SK-MEL-5 (cell line): ENCODE measurements at regions not wholly inside any gene's neighbourhood (a gene's known extent, or its start where the extent isn't known, plus 50 kb on each side); places are given as distances from the start of the nearest gene placed in this dataset.

Experiments used
- DNase-seq: peaks from one replicate; pipeline ENCODE4 v3.0.0-alpha.2; 2016; ENCODE audit warnings: low read depth, low spot score
- in situ Hi-C: cut with HindIII; loops from 2 replicates; pipeline ENCODE4 v1.10.0; 2016; ENCODE audit warnings: low sequenced_read_pairs, high pct_unique_total_duplicates, low pct_unique_long_range_greater_than_20kb

DNA sequence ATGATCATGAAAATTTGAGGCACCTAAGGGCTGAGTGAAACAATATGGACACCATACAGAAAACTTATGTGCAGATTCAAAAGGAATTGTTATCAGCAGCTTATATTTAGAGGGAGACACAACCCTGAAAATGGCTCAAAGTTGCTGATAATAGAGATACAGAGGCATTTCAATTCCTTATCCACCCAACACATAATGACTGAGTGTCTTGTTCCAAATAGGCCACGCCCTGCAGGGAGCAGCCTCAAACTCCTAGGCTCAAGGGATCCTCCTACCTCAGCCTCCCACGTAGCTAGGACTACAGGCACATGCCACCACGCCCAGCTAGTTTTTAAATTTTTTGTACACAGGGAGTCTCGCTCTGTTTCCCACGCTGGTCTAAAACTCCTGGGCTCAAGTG lies 79.0 kb downstream of the LBH start:
- DNase-seq: no peak
- in situ Hi-C loops: no loop called here

DNA sequence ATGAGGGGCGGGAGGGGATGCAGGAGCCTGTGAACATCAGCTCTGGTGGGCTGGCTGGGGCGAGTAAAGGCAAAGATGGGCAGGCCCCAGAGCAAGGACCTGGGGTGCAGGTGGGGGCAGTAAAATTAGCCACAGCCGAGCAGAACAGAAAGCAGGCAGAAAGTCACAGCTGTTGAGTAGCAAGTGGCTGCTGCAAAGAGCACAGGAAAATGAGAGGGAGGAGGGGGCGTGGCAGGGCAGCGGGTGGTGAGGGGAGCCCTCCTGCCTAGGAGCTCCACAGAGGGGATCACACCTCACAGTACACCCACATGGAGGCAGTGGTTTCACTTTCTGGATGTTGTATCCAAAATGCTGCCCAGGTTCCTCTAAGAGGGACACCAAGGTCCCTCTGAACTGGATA lies 79.6 kb downstream of the LBH start:
- in situ Hi-C loops: no loop called here
- DNase-seq: no peak

DNA sequence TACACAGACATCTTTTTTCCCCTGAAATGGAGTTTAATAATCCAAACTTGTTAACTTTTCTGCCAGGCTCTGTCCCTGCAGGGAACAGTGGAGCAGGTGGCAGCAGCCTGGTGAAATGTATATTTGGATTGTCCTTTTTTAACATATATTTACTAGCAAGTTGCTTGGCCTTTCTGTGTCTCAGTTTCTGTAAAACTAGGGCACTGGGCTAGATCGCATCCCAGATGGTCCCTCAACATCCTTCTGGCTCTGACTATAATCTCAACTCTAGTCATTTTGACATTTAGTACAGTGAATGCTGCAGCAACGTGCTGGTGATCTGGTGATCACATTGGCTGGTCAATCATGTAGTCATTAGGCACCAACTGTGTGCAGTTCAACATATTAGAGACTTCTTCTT lies 80.4 kb downstream of the LBH start:
- in situ Hi-C loops: no loop called here
- no peak for DNase-seq

DNA sequence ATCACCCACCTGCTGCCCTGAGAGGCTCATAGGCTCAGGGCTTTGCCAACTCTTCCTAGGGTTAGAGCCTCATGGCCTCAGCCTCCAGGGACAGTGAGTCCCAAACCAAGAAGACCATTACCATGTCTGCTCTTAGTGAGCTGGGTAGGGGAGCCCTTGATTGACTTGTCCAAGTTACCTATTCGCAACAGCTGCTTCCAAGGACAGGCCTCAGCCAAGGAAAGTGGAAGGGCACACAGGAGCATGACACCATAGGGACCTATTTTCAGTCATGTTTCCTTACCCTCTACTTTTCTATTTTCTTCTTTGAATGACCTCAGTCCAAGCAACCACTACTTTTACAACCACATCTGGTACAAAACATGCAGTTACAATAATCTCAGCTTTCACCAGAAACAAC lies 81.6 kb downstream of the LBH start:
- DNase-seq: no peak
- in situ Hi-C loops: no loop called here

DNA sequence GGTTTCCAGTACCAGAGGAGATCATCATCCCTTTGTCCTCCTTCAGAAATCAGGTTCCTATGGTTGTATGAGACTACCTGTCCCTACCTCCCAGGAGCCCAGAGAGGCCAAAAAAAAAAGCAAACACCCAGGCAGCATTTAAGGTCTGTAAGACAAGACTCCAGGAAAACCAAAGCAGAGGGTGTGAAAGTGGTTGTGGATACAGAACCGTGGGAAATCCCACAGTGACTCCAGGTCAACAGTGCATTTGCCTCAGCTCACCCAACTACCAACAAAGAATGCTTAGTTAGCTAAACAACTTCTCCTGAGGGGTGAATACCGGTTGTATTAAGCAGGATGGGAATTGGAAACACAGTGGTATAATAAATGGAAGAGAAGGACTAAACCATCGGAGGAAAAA lies 83.6 kb downstream of the LBH start:
- in situ Hi-C loops: no loop called here
- DNase-seq: no peak

DNA sequence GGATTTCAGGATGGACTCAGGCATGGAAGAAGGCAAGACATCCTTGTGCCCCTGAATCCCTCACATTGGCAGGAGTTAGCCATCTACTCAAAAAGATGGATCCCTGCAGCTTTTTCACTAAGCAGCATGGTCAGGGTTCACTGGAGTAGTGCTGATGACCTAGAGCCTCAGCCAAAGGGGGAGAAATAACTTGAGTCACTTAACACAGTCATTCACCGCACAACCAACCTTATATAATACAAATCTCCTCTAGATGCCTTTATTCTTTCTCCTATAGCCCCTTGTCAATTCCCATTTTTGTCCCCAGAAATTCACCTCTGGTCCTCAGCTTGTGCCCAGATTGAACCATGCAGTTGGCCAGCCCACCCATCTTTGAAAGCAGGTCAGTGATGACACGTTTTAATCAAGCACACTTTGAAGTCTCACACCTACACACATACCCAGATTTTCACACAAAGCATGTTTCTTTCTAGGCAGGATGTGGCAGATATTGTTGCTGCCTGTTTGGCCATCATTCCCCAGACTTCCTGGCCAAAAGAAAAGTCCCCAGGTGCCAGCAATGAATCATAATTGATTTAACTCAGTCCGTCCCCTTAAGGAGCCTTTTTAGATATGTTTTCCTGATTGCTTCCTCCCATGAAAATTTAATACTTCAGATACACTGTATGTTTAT lies 84.2 kb downstream of the LBH start:
- in situ Hi-C loops: no loop called here
- DNase-seq: no peak

DNA sequence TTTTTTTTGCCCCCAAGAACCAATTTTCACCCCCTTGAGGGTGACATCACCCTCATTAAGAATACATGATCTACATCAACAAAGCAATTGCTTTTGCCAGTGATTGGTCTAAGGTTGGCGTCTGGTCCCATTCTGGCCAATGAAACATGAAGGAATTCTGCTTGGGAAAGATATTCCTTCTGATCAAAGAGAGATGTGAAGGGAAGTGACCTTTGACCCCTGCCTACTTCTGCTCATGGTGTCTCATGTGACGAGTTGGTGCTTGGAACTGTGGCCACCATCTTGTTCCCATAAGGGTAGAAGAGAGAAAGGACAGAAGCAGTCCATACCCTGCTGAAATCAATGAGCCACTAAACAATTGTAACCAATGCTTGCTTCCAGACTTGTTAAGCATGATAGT lies 85.1 kb downstream of the LBH start:
- in situ Hi-C loops: no loop called here
- no peak for DNase-seq

DNA sequence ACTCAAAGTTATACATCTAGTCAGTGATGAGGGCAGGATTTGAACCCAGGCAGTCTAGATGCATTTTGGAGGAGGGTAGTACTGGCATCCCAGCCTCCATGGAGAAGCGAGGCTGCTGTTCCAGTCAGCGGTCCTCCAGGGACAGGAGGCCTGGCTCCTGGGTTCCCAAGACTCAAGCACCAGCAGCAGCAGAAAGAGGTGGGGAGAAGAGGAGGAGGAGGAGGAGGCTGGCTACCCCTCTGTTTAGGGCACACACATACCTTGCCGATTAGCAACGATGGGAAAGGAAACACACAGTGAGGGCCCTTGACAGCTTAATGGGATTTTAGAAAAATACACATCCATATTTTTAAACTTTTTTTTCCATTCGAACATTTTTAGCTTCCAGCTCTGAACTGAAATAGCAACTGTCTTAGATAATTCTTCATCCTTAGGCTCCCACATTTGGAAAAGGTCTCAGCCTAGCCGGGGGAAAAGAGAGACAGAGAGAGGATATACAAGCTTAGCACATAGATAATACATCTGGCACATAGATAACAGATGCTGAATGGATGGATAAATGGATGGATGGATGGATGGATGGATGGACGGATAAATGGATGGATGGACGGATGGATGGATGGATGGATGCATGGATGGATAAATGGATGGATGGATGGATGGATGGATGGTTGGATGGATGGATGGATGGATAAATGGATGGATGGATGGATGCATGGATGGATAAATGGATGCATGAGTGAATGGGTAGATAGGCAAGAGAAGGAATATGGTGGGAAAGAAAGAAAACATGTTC lies 87.9 kb downstream of the LBH start:
- no peak for DNase-seq
- in situ Hi-C loops: no loop called here

DNA sequence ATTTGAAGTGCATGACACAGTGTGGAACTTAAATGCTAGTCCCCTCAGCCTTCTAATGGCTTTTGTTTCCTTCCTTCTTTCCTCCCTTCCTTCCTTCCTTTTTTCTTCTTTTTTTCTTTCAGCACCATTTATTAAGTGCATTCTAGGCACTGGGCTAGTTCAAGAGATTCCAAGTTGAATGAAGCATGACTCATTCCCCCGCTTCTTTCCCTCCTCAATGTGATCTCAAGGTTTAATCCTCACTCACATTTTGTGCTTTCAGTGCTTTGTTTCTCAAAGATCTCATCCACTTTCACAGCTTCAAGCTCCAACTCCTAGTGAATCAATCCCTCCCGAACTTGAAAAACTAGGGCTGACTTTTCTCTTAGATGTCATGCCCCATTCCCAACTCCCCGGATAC lies 90.1 kb downstream of the LBH start:
- in situ Hi-C loops: no loop called here
- no peak for DNase-seq

DNA sequence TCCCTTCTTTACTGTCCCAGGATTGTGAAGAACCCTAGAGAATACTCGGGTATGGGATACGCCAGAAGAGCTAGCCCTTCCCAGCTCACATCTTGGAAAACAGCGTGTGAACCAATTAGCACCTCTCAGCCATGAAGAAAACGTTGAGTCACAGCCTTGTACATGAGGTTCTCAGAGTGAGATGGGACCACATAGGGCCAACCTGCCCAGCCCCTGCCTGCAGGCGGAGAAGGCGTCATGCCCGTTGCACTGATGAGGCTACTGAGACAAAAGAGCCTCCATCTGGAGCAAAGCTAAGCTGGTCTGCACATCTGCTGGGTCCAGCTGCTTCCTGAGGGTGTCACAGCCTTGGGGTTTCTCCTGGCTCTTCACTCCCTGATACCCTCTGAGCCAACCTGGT lies 92.2 kb downstream of the LBH start:
- in situ Hi-C loops: no loop called here

DNA sequence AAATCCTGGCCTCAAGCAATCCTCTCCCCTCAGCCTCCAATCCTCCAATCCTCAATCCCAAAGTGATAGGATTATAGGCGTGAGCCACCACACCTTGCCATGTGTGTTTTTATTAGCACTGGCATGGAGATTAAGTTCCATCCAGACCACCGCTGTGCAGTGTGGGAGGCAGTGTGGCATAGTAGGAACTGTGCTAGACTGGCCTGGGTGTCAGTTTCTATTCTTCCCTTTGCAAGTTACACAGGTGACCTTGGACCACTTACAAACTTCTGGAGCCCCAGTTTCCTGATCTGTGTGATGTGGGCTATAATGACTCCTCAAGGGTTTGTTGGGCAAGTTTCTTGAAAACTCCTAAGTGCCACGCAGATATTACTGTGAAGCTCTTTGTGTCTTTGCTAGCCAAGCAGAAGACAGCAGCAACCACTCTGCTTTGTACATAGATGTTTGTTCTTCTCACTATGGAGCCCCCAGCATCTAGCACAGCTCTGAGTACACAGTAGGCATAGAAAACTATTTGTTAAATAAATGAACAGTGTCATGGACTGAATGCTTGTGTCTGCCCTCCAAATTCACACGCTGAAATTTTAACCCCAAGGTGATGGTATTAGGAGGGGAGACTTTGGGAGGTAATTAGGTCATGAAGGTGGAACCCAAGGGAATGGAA lies 93.0 kb downstream of the LBH start:
- no peak for DNase-seq

More for the DNA sequence above, 92.2 kb downstream of the LBH start:
- DNase-seq: no peak

DNA sequence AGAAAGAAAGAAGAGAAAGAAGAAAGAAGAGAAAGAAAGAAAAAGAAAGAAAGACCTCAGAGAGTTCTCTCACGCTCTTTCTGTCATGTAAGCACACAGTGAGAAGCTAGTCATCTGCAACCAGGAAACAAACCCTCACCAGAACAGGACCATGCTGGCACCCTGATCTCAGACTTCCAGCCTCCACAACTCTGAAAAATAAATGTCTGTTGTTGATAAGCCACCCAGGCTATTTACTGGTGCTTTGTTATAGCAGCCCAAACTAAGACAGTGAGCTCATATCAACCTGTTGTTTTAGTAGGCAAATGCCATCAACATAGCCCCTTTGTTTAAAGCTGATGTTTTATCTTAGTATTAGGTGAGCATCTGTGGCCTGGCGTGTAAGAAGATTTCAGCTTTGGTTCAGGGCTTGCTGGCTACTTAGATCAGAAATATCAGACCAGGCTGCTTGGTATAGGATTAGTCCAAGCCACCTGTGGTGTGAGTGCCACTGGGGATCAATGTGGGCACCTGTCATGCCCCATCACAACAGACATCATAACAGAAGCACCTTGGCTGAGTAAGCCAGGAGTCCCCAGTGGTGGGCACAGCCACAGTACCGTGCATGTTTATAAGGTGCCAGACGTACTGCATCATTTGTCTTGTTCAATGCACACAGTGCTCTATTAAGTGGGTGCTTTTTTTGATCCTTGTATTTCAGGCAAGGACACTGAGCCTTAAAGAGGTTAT lies 94.4 kb downstream of the LBH start:
- in situ Hi-C loops: no loop called here
- DNase-seq: no peak

More for the DNA sequence above, 93.0 kb downstream of the LBH start:
- in situ Hi-C loops: no loop called here

DNA sequence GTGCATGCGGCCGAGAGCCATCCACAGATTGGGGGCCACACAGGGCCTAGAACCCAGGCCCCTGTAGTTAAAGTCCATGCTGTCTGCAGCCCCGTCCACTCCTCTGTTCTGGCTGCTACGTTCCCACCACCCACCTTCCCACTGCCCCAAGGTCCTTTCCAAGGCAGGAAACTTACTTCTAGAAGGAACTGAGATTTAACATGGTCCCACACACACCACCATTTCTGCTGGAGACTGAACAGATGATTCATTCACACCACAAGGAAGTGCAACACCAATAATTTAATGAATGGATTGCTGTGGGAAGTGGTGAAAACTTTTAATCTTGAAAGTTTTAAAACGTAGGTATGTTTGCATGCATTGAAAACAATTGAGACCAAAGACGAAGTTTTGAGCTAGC lies 95.2 kb downstream of the LBH start:
- in situ Hi-C loops: no loop called here
- no peak for DNase-seq

DNA sequence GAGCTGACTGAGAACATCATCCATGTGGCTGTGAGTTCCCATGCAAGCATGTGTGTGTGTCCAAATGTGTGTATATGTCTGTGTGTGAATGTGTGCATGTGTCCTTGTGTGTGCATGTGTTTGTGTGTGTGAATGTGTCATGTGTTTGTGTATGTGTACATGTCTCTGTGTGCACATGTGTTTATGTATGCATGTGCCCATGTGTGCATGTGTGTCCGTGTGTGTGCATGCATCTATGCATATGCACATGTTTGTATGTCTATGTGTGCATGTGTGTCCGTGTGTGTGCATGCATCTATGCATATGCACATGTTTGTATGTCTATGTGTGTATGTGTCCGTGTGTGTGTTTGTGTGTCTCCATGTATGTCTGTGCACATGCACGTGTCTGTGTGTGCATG lies 99.7 kb downstream of the LBH start:
- no peak for DNase-seq
- in situ Hi-C loops: no loop called here

DNA sequence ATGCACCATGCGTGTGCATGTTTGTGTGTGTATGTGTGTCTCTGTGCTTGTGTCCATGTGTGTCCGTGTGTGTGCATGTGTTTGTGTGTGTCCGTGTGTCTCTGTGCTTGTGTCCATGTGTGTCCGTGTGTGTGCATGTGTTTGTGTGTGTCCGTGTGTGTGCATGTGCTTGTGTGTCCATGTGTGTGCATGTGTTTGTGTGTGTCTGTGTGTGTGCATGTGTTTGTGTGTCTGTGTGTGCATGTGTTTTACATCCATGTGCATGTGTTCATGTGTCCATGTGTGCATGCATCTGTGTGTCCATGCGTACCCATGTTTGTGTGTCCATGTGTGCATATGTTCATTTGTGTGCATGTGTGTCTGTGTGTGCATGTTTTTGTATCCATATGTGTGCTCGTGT lies 100.5 kb downstream of the LBH start:
- in situ Hi-C loops: no loop called here
- no peak for DNase-seq

DNA sequence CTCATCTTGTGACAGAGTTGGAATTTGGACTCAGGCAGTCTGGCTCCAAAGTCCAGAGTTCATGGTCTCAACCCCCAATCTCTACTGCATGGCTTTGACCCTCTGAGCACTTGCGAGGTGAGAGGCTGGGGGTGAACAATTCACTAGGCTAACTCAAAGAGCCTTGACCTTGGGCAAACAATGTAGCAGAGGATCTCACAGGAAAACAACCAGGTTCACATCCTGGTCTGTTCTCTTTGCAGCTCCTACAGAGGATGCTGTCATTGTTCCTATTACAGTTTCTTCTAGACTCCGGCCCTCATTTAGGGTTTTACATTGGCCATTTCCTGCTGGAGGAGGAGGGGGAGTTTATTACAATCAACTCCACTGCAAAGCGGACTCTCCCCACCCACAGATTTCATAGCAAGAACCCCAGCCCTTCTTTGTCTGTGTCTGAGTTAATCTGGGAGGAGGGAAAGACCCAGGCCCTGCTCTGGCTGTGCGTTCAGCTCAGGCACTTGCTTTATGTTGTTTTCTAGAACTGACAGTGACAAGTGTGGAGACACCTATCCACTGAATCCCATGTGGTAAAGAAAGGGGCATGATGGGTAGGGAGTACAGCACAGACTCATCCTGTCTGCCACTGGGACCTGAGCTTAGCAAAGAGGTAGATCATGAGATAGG lies 101.6 kb downstream of the LBH start:
- no peak for DNase-seq
- in situ Hi-C loops: no loop called here

DNA sequence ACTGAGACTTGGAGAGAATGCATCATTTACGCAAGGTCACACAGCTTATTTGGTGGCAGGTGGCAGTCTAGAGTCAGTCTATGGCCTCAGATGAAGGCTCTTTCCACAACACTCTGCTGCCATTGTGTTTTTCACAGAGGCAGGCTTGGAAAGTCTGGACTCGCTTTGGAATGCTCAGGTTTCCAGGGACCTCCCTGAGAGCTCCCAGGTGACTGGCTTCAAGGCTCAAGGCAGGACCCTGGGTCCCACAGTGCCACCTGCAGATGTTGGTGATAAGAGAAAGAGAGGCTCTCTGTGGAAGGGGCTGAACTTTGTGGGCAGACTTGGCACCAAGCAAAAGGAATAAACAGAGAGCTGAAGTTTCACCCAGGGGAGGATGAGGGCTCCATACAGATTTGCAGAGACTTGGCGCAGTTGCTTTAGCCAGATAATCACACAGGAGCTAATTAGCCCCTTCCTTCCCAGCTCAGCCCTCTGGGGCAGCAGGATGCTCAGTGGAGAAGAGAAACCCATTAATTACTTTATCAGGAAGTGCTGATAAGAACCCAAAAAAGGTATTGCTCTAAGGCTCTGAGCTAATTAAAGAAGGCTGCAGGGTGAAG lies 103.5 kb downstream of the LBH start:
- DNase-seq: no peak
- in situ Hi-C loops: no loop called here
